SJCRH30 (cell line): ENCODE measurements at regions not wholly inside any gene's neighbourhood (a gene's known extent, or its start where the extent isn't known, plus 50 kb on each side); places are given as distances from the start of the nearest gene placed in this dataset.
"Not testable (repeated sequence)": the region's sequence is repeated elsewhere in the genome, so short reads cannot be mapped to it uniquely, and the experiment has no call there.

Source experiments
- DNase-seq, 2 experiments: peaks; one replicate each; pipeline ENCODE4 v3.0.0-alpha.2; 2015 to 2020
- H3K27ac ChIP-seq: fragments of 250-450 bp; sonication (Bioruptor Pico); 2 replicates; pipeline ENCODE4 v1.5.1; 2020; ENCODE audit warnings: mild to moderate bottlenecking, moderate library complexity
- H3K27me3 ChIP-seq: fragments of 250-450 bp; sonication (Bioruptor Pico); 2 replicates; pipeline ENCODE4 v1.5.1; 2020; ENCODE audit warnings: mild to moderate bottlenecking, moderate library complexity
- H3K36me3 ChIP-seq: fragments of 250-450 bp; sonication (Bioruptor Pico); 2 replicates; pipeline ENCODE4 v1.5.1; 2020; ENCODE audit warnings: mild to moderate bottlenecking, moderate library complexity
- H3K4me1 ChIP-seq: fragments of 250-450 bp; sonication (Bioruptor Pico); 2 replicates; pipeline ENCODE4 v1.5.1; 2020; ENCODE audit warnings: mild to moderate bottlenecking, moderate library complexity
- H3K4me3 ChIP-seq: fragments of 250-450 bp; sonication (Bioruptor Pico); 2 replicates; pipeline ENCODE4 v1.5.1; 2020; ENCODE audit warnings: mild to moderate bottlenecking, moderate library complexity
- H3K9me3 ChIP-seq: fragments of 250-450 bp; sonication (Bioruptor Pico); replicated peaks from 2 replicates; pipeline ENCODE4 v1.5.1; 2020; ENCODE audit warnings: mild to moderate bottlenecking, moderate library complexity

- Histone ChIP-seq H3K9me3 (no peaks in the 10 kb centered on the region), H3K27me3 (no peaks in the 10 kb centered on the region), H3K4me3 (no peak overlapping the region), H3K36me3 (no peaks in the 10 kb centered on the region), H3K4me1 (peaks cover 3% of the 10 kb centered on the region; the same call in 1 of the 2 replicates), H3K27ac (no peak overlapping the region)
- no peak for DNase-seq
Measured at GRCh38 chr2:16025876-16026640, 85.7 kb downstream of the MYCN start.

DNA sequence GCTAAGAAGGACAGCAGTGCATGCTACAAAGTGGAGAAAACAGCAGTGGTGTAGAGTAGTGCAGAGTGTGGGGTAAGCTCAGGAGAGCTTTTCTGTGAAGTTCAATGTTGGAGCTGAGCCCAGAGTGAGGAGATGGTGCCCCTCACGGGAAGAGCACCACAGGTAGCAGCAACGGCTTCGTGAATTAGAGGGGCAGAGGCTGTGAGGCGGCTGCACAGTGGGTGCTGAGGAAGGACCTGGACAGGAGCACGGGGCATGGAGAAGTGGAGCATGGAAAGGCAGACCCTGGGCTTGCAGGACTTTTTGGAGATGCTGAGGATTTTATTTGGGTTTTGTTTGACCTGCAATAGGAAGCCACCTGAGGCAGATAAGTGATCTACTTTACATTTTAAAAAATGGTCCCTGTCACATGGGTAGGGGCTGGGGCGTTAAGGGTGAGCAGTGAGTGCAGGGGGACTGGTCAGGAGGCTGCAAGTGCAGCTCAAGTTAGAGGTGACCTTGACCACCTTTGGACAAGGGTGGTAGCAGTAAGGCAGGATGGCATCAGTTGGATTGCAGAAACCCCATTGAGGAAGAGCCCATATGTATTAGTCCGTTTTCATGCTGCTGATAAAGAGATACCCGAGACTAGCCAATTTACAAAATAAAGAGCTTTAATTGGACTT, 85.0 kb downstream of the MYCN start:
- Histone ChIP-seq H3K4me3 (no peak overlapping the region), H3K4me1 (peaks cover 2% of the 10 kb centered on the region; the same call in 1 of the 2 replicates), H3K27me3 (no peaks in the 10 kb centered on the region), H3K36me3 (no peaks in the 10 kb centered on the region), H3K27ac (no peak overlapping the region), H3K9me3 (no peaks in the 10 kb centered on the region)
- DNase-seq, result no peak

GRCh38 chr2:16024628-16025027, 84.3 kb downstream of the MYCN start:
- DNase-seq, H3K9me3 ChIP-seq, H3K4me1 ChIP-seq, H3K27ac ChIP-seq, H3K27me3 ChIP-seq, H3K36me3 ChIP-seq, H3K4me3 ChIP-seq: not testable (repeated sequence)

- no peaks in the 10 kb centered on the region for H3K36me3 ChIP-seq
- no peaks in the 10 kb centered on the region for H3K9me3 ChIP-seq
- H3K4me3 ChIP-seq, result no peak overlapping the region
- H3K27ac ChIP-seq, result no peak overlapping the region
- no peak for DNase-seq
- no peaks in the 10 kb centered on the region for H3K27me3 ChIP-seq
- H3K4me1 ChIP-seq, result peaks cover 17% of the 10 kb centered on the region
Measured at GRCh38 chr2:16023506-16024360, 83.4 kb downstream of the MYCN start.

DNA sequence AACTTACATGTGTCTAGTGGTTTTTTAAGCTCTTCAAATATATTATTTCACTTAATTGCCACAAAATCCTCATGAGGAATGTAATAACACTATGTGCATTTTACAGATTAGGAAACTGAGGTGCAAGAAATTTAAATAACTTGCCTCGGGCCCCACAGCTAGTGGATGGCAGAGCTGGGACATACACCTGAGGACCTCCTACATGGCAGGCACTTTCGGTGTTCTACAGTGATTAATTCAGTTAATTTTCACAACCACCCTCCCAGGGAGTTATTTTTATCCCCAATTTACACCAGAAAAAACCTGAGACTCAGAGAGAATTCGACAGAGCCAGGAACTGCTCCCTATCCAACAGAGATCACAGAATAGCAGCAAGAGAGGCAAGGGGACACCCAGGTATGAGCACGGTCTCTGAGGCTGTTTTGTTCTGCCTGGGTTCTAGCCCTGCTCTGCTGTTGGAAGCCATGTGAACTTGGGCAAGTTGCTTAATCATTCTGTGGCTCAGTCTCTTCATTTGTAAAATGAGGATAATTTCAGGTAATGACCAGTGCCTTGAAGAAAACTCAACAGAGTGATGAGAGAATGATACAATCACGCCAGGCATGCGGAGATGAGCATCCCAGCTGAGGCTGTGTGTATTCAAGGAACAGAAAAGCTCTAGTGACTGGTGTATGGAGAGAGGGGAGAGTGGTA, 82.3 kb downstream of the MYCN start:
- no peaks in the 10 kb centered on the region for H3K9me3 ChIP-seq
- H3K27me3 ChIP-seq, result no peaks in the 10 kb centered on the region
- no peaks in the 10 kb centered on the region for H3K36me3 ChIP-seq
- DNase-seq, result no peak
- peaks cover 24% of the 10 kb centered on the region for H3K4me1 ChIP-seq
- no peak overlapping the region for H3K27ac ChIP-seq
- no peak overlapping the region for H3K4me3 ChIP-seq

GRCh38 chr2:16021611-16022363, 81.4 kb downstream of the MYCN start:
- Histone ChIP-seq H3K4me1 (peaks cover 31% of the 10 kb centered on the region), H3K27me3 (no peaks in the 10 kb centered on the region), H3K27ac (no peak overlapping the region), H3K9me3 (no peaks in the 10 kb centered on the region), H3K4me3 (no peak overlapping the region), H3K36me3 (no peaks in the 10 kb centered on the region)
- no peak for DNase-seq

DNA sequence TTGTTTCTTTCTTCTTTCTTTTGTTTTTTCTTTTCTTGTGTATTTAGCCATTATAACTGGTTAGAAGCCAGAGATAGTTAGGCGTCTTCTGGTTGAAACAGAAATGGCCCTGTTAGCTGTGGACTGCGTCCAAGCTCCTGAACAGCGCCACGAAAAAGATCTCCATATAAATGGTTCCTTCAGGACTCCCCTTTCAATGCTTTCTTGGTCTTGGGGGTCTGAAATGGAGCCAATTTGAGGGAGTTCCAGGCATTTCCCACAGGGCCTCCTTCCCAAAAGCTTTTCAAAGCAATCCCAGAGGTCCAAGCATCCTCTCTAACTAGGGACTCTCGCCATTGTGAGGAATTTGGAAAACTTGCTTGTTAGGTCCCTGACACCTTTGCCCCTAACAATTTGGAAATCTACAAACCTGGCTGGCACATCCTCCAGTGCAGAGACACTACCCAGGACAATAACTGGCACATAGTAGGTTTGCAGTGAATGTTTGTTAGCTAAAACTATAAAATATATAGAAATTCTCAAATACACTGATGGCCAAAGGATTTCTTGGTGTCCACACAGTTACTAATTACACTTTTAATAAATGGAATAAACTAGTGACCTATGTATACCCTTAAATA, 80.1 kb downstream of the MYCN start:
- Histone ChIP-seq H3K36me3 (no peaks in the 10 kb centered on the region), H3K27me3 (no peaks in the 10 kb centered on the region), H3K4me3 (no peak overlapping the region), H3K27ac (no peak overlapping the region; the same call in 1 of the 2 replicates), H3K9me3 (no peaks in the 10 kb centered on the region), H3K4me1 (peaks cover 31% of the 10 kb centered on the region)
- no peak for DNase-seq

GRCh38 chr2:16019617-16020351, 79.4 kb downstream of the MYCN start:
- H3K36me3 ChIP-seq, result no peaks in the 10 kb centered on the region
- H3K4me3 ChIP-seq, result no peak overlapping the region
- H3K27me3 ChIP-seq, result no peaks in the 10 kb centered on the region
- no peak for DNase-seq
- H3K4me1 ChIP-seq, result peaks cover 31% of the 10 kb centered on the region
- peak overlapping the region; percentile 78 for H3K27ac ChIP-seq
- H3K9me3 ChIP-seq, result no peaks in the 10 kb centered on the region

DNA sequence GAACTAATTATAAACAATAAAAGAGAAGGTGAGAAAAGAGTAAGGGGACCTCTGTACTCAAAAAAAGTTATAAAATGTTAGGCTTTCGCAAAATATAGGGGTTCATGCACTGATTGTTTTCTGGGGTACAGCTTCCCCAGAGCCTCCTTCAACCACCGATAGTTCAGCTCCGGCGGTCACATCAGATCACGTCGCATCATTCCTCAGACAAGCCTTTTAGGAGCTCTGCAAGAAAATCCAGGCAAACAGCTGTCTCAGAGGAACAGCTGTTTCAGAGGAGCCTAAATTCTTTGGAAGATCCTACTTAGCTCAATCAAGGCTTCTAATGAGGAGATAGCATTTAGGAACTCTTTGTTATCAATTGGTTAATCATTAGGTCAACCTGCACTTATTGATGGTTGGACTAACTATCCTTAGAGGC, 78.7 kb downstream of the MYCN start:
- Histone ChIP-seq H3K27me3 (no peaks in the 10 kb centered on the region), H3K36me3 (no peaks in the 10 kb centered on the region), H3K4me3 (0 out of 2 replicates have a peak overlapping the region, but pooled peaks have one; percentile 2), H3K27ac (peak overlapping the region; percentile 78), H3K9me3 (no peaks in the 10 kb centered on the region), H3K4me1 (peaks cover 34% of the 10 kb centered on the region)
- peak; percentile 89 to 98 for DNase-seq

DNA sequence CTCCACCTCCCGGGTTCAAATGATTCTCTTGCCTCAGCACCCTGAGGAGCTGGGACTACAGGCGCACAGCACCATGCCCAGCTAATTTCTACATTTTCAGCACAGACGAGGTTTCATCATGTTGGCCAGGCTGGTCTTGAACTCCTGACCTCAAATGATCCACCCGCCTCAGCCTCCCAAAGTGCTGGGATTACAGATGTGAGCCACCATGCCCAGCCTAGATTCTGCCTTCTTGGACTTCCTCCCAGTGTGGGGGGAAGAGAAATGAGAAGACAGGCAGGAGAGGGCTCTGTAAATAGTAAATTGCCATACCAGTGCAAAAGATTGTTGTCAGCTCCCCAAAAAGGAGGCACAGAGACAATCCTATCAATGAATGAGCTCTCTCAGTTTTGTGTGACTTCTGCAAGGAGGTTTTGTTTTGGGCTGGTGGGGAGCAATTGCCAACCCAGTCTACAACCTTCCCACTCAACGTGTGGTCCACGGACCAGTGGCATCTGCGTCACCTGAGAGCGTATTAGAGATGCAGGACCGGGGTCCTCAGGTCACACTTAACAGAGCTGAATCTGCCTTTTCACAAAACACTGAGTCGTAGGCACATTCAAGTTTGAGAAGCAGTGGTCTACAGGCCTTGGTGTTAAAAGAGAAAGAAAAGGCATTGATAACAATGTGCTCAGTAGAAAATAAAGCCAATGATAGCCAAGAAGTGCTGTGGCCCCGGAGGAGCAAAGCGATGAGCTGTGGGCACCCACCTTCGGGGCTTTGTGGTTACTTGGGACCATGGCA, 78.1 kb downstream of the MYCN start:
- 0 out of 2 replicates have a peak overlapping the region, but pooled peaks have one; percentile 2 for H3K4me3 ChIP-seq
- H3K4me1 ChIP-seq, result peaks cover 37% of the 10 kb centered on the region
- no peaks in the 10 kb centered on the region for H3K36me3 ChIP-seq
- H3K9me3 ChIP-seq, result no peaks in the 10 kb centered on the region
- no peaks in the 10 kb centered on the region for H3K27me3 ChIP-seq
- DNase-seq, result no peak
- peak overlapping the region; percentile 78 for H3K27ac ChIP-seq

GRCh38 chr2:16016282-16016681, 75.9 kb downstream of the MYCN start:
- H3K27me3 ChIP-seq, result no peaks in the 10 kb centered on the region
- no peaks in the 10 kb centered on the region for H3K36me3 ChIP-seq
- peaks cover 39% of the 10 kb centered on the region for H3K4me1 ChIP-seq
- H3K27ac ChIP-seq, result no peak overlapping the region
- no peaks in the 10 kb centered on the region for H3K9me3 ChIP-seq
- no peak overlapping the region for H3K4me3 ChIP-seq
- DNase-seq, result no peak

GRCh38 chr2:16015903-16016265, 75.5 kb downstream of the MYCN start:
- Histone ChIP-seq H3K4me3 (no peak overlapping the region), H3K4me1 (peaks cover 39% of the 10 kb centered on the region), H3K9me3 (no peaks in the 10 kb centered on the region), H3K36me3 (no peaks in the 10 kb centered on the region), H3K27ac (no peak overlapping the region), H3K27me3 (no peaks in the 10 kb centered on the region)
- DNase-seq, result no peak
